ENCODE measurements at regions not wholly inside any gene's neighbourhood (a gene's known extent, or its start where the extent isn't known, plus 50 kb on each side); places are given as distances from the start of the nearest gene placed in this dataset.

DNA sequence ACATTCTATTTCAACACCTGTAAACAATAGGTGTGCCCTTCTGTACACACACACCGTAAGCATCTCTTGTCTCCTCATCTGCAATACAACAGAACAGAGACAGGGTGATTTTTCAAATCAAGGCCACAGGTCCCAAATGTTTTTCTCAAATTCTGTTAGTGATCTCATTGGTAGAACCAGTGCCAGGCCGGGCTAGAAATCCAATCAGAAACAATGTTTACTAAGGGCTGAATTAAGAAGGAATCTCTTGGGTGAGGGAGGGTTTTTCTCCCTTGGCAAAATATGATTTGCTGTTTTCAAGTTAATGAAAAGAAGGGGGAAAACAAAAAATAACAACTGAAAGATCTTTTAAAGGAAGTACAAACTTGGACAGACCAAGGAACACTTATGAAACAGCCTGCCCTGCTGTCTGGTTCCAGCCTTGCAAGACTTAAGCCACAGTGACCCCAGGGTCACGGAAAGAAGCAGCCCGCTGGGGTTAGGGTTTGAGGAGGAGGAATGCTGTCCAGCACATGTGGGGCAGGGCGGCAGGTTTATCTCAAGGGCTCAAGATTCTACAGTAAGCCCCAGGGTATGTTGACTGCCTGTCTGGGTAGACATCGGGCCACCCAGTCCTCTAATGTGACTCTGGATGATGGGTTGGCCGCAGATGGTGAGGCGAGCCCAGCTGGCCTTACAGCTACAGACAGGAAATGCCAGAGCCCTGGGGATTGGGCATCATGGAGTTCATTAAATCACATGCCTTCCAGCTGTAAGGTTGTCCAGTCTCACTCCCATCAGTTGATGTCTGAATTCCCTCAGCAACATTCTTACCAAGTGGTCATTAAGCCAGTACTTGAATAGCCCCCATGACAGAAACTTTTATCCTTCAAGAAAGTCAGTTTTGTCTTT is 73.3 kb upstream of the SLC44A3 start:
- Histone ChIP-seq H3K9me3 (ENCODE audit: control insufficient read depth, insufficient read depth, low read length) (no peaks in the 10 kb centered on the region), H3K9ac (ENCODE audit: low read depth, low read length) (no peak overlapping the region), H3K4me3 (ENCODE audit: low read depth, low read length) (no peak overlapping the region), H3K27me3 (ENCODE audit: control insufficient read depth, insufficient read depth, low read length) (no peaks in the 10 kb centered on the region), H3K27ac (ENCODE audit: low read depth, low read length) (no peak overlapping the region), H3K4me1 (ENCODE audit: control insufficient read depth, insufficient read depth, low read length) (no peaks in the 10 kb centered on the region), H3K36me3 (ENCODE audit: control insufficient read depth, insufficient read depth, low read length) (no peaks in the 10 kb centered on the region)

DNA sequence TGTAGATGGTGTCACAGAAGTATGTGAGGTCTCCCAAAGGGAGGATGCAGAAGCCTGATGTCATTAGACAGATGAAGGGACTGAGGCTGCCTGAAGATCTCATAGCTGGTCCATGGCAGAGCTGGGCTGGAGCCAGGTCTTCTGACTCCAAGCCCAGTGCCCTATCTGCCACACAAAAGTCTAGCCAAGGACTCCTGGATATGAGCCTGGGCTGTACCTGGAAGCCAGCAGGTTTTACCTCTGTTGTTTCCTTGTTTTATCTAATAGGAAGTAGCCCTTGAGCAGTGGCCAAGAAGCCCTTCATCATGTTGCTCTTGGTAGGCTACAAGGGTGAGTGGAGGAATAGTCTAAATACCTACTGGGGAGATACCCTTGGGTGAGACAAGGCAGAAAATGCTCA is 74.4 kb upstream of the SLC44A3 start:
- no peaks in the 10 kb centered on the region for H3K9me3 ChIP-seq (ENCODE audit: control insufficient read depth, insufficient read depth, low read length)
- no peak overlapping the region for H3K9ac ChIP-seq (ENCODE audit: low read depth, low read length)
- H3K27ac ChIP-seq (ENCODE audit: low read depth, low read length), result no peak overlapping the region
- no peak overlapping the region for H3K4me3 ChIP-seq (ENCODE audit: low read depth, low read length)
- H3K36me3 ChIP-seq (ENCODE audit: control insufficient read depth, insufficient read depth, low read length), result no peaks in the 10 kb centered on the region
- no peaks in the 10 kb centered on the region for H3K27me3 ChIP-seq (ENCODE audit: control insufficient read depth, insufficient read depth, low read length)
- H3K4me1 ChIP-seq (ENCODE audit: control insufficient read depth, insufficient read depth, low read length), result no peaks in the 10 kb centered on the region

DNA sequence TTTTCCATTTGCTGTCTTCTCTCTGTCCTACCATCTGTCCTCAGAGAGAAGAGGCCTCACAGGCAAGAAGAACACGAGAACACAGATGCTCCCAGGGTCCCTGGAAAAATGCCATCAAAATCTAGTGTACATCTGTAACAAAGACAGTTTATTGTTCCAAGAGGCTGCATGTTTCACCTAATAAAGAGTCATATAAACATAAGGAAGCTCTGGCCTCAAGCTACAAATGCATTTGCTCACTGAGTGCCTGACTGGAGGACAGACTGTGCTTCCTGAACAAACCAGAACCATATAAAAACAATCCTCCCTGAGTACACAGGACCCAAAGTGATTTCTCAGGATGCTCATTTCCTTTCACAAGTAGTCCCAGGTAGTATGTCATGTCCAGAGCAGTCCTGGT is 76.3 kb upstream of the SLC44A3 start:
- H3K9ac ChIP-seq (ENCODE audit: low read depth, low read length), result no peak overlapping the region
- no peak overlapping the region for H3K27ac ChIP-seq (ENCODE audit: low read depth, low read length)
- H3K4me3 ChIP-seq (ENCODE audit: low read depth, low read length), result no peak overlapping the region
- no peaks in the 10 kb centered on the region for H3K4me1 ChIP-seq (ENCODE audit: control insufficient read depth, insufficient read depth, low read length)
- no peaks in the 10 kb centered on the region for H3K27me3 ChIP-seq (ENCODE audit: control insufficient read depth, insufficient read depth, low read length)
- no peaks in the 10 kb centered on the region for H3K36me3 ChIP-seq (ENCODE audit: control insufficient read depth, insufficient read depth, low read length)
- no peaks in the 10 kb centered on the region for H3K9me3 ChIP-seq (ENCODE audit: control insufficient read depth, insufficient read depth, low read length)

DNA sequence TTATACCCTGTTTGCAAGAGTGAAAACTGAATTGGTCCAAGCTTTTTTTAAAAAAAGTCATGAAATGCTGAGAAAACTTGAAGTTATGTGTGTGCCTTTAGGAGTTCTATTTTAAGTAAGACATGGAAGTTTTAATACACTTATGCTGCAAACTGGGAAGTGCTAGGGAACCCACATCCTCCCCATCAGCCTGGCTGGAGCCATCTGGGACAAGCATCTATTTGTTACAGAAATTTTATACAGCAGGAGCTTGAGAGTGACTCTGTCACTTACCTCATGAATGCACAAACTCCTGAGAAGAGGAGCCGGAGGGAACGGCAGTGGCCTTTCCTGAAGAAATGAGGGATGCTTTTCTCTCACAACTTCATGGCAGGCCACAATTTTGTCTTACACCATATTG is 78.2 kb upstream of the SLC44A3 start:
- Histone ChIP-seq H3K36me3 (ENCODE audit: control insufficient read depth, insufficient read depth, low read length) (no peaks in the 10 kb centered on the region), H3K9me3 (ENCODE audit: control insufficient read depth, insufficient read depth, low read length) (no peaks in the 10 kb centered on the region), H3K4me1 (ENCODE audit: control insufficient read depth, insufficient read depth, low read length) (no peaks in the 10 kb centered on the region), H3K9ac (ENCODE audit: low read depth, low read length) (no peak overlapping the region), H3K27ac (ENCODE audit: low read depth, low read length) (no peak overlapping the region), H3K4me3 (ENCODE audit: low read depth, low read length) (no peak overlapping the region), H3K27me3 (ENCODE audit: control insufficient read depth, insufficient read depth, low read length) (no peaks in the 10 kb centered on the region)

DNA sequence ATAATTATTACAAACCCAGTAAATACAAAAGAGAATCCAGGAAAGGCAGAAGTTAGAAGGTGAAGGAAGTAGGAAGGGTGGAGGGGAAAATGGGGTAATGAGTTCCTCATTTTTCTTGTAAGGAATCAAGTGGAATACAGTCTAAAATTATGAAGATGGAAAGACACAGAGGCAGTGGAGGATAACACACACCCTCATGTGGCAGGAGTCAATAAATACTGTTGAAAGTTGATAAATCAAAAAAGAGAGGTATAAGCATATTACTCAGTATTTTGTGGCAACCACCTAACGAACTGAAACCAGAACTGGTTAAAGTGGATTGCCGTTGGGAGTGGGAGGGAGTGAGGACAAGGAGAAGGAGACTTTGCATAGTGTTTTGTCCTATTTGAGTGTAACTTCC is 78.6 kb upstream of the SLC44A3 start:
- Histone ChIP-seq H3K27me3 (ENCODE audit: control insufficient read depth, insufficient read depth, low read length) (no peaks in the 10 kb centered on the region), H3K9me3 (ENCODE audit: control insufficient read depth, insufficient read depth, low read length) (no peaks in the 10 kb centered on the region), H3K4me1 (ENCODE audit: control insufficient read depth, insufficient read depth, low read length) (no peaks in the 10 kb centered on the region), H3K4me3 (ENCODE audit: low read depth, low read length) (no peak overlapping the region), H3K9ac (ENCODE audit: low read depth, low read length) (no peak overlapping the region), H3K36me3 (ENCODE audit: control insufficient read depth, insufficient read depth, low read length) (no peaks in the 10 kb centered on the region), H3K27ac (ENCODE audit: low read depth, low read length) (no peak overlapping the region)

DNA sequence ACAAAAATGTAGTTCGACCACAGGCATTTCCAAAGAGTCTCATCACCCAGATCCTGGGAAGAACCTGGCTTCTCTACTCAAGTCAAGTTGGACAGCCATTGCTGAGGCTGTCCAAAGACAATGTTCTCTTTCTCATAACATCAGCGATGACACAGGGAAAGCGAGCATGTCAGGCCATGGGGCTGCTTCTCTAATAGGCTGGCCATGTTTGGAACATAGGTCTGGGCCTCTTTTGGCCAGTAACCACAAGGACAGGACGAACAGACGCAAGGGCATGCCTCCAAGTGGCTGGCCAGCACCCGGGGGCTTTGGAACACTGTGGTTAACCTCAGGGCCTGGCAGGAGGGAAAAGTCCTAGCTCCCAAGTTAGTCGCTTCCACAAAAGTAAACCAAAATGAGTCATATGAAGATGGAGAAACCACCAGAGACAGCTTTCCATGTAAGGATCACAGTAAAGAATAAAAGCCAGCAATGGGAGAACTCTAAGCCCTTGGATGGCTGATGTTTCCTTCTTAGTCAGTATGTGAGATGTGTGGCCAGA is 80.6 kb upstream of the SLC44A3 start:
- H3K9me3 ChIP-seq (ENCODE audit: control insufficient read depth, insufficient read depth, low read length), result no peaks in the 10 kb centered on the region
- peaks cover 15% of the 10 kb centered on the region for H3K4me1 ChIP-seq (ENCODE audit: control insufficient read depth, insufficient read depth, low read length)
- H3K27ac ChIP-seq (ENCODE audit: low read depth, low read length), result no peak overlapping the region
- H3K36me3 ChIP-seq (ENCODE audit: control insufficient read depth, insufficient read depth, low read length), result no peaks in the 10 kb centered on the region
- H3K27me3 ChIP-seq (ENCODE audit: control insufficient read depth, insufficient read depth, low read length), result no peaks in the 10 kb centered on the region
- H3K9ac ChIP-seq (ENCODE audit: low read depth, low read length), result no peak overlapping the region
- H3K4me3 ChIP-seq (ENCODE audit: low read depth, low read length), result no peak overlapping the region

DNA sequence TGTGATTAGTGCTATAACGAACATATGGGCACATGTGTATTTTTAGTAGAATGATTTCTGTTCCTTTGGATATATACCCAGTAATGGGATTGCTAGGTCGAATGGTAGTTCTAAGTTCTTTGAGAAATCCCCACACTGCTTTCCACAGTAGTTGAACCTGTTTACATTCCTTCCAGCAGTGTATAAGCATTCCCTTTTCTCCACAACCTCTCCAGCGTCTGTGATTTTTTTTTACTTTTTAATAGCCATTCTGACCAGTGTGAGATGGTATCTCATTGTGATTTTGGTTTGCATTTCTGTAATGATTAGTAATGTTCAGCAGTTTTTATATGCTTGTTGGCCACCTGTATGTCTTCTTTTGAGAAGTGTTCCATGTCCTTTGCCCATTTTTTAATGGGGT is 81.8 kb upstream of the SLC44A3 start:
- Histone ChIP-seq H3K4me3 (ENCODE audit: low read depth, low read length) (no peak overlapping the region), H3K27ac (ENCODE audit: low read depth, low read length) (no peak overlapping the region), H3K9me3 (ENCODE audit: control insufficient read depth, insufficient read depth, low read length) (no peaks in the 10 kb centered on the region), H3K36me3 (ENCODE audit: control insufficient read depth, insufficient read depth, low read length) (no peaks in the 10 kb centered on the region), H3K27me3 (ENCODE audit: control insufficient read depth, insufficient read depth, low read length) (no peaks in the 10 kb centered on the region), H3K9ac (ENCODE audit: low read depth, low read length) (no peak overlapping the region), H3K4me1 (ENCODE audit: control insufficient read depth, insufficient read depth, low read length) (peaks cover 20% of the 10 kb centered on the region)

DNA sequence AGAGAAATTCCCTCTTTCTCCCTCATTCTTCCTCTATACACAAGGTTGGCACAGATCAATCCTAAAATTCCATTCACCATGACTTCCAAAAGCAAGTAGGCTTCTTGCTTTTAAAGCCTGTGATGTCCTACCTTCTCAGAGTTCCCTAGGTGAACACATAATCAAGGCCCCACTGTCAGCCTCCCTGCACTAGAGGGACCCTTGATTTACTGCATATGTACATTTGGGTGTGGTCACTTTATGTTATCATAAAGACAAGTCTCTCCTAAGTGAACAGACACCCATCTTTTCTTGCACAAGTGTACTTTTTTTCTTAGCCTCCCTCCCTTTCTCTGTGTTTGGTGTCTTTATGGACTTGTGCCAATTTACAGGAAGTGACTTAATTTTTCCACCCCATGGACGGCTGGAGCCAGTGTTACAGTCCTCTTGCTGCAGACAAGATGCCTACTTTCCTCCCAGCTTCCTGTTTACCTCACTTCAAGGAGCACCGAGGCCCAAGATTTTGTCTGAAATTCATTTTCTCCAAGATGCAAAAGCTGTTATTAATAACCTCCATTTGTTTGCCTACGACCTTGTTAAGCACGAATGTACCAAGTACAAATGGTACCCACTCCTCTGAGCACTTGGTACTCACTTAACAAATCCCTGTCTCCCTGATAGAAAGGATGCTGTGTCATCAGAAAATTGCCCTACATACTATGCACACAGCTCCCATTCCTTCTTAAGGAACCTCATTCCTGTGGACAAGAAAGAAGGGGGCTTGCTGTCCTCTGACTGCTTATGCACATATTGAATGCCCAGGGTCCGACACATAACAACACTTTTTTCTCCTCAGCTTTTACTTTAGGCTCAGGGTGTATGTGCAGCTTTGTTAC is 82.8 kb upstream of the SLC44A3 start:
- Histone ChIP-seq H3K27me3 (ENCODE audit: control insufficient read depth, insufficient read depth, low read length) (no peaks in the 10 kb centered on the region), H3K9ac (ENCODE audit: low read depth, low read length) (no peak overlapping the region), H3K27ac (ENCODE audit: low read depth, low read length) (no peak overlapping the region), H3K4me1 (ENCODE audit: control insufficient read depth, insufficient read depth, low read length) (peaks cover 20% of the 10 kb centered on the region), H3K36me3 (ENCODE audit: control insufficient read depth, insufficient read depth, low read length) (no peaks in the 10 kb centered on the region), H3K4me3 (ENCODE audit: low read depth, low read length) (no peak overlapping the region), H3K9me3 (ENCODE audit: control insufficient read depth, insufficient read depth, low read length) (no peaks in the 10 kb centered on the region)

DNA sequence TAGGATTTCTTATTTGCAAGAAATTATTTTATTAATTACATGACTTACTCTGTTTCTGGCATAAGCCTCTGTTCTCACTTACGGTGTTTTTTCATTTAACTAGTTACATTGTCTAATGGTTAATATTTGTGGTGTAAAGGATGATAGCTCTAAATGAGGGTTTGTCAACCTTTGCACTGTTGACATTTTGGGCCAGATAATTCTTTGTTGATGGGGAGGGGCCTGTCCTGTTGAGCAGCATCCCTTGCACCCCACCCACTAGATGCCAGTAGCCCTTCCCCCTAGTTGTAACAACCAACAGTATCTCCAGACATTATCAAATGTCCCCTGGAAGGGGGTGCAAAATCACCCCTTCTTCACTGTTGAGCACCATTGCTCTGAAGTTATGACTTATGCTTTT is 83.6 kb upstream of the SLC44A3 start:
- Histone ChIP-seq H3K9me3 (ENCODE audit: control insufficient read depth, insufficient read depth, low read length) (no peaks in the 10 kb centered on the region), H3K27me3 (ENCODE audit: control insufficient read depth, insufficient read depth, low read length) (no peaks in the 10 kb centered on the region), H3K4me3 (ENCODE audit: low read depth, low read length) (no peak overlapping the region), H3K9ac (ENCODE audit: low read depth, low read length) (no peak overlapping the region), H3K27ac (ENCODE audit: low read depth, low read length) (no peak overlapping the region), H3K4me1 (ENCODE audit: control insufficient read depth, insufficient read depth, low read length) (peaks cover 20% of the 10 kb centered on the region), H3K36me3 (ENCODE audit: control insufficient read depth, insufficient read depth, low read length) (no peaks in the 10 kb centered on the region)

DNA sequence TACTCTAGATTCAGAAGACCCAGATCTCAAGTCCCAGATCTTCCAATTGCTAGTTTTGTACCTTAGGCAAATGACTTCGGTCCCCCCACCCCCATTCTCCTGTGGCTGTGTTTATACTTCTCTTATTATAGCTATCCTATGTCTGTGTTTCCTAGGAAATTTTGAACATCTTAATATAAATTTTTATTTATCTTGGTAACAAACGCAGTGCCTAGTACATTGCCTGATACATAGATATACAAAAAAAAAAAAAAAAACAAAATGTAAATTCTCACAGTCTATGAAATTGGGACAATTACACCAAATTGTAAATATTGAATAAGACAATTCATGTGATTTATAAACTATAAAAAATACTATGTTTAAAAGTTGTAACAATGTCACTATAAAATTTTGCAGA is 84.1 kb upstream of the SLC44A3 start:
- no peak overlapping the region for H3K4me3 ChIP-seq (ENCODE audit: low read depth, low read length)

More for the DNA sequence above, 84.1 kb upstream of the SLC44A3 start:
- H3K9me3 ChIP-seq (ENCODE audit: control insufficient read depth, insufficient read depth, low read length), result no peaks in the 10 kb centered on the region
- H3K4me1 ChIP-seq (ENCODE audit: control insufficient read depth, insufficient read depth, low read length), result peaks cover 20% of the 10 kb centered on the region
- no peaks in the 10 kb centered on the region for H3K27me3 ChIP-seq (ENCODE audit: control insufficient read depth, insufficient read depth, low read length)
- H3K36me3 ChIP-seq (ENCODE audit: control insufficient read depth, insufficient read depth, low read length), result no peaks in the 10 kb centered on the region
- peak overlapping the region; percentile 89 for H3K27ac ChIP-seq (ENCODE audit: low read depth, low read length)
- no peak overlapping the region for H3K9ac ChIP-seq (ENCODE audit: low read depth, low read length)

Data from HUES48 (cell line).